Endothelial cell of umbilical vein (primary cell): ENCODE measurements at regions not wholly inside any gene's neighbourhood (a gene's known extent, or its start where the extent isn't known, plus 50 kb on each side); places are given as distances from the start of the nearest gene placed in this dataset.

ENCODE experiments used
- BruUV-seq: library from RNA; stranded (reverse); fragments of 400-500 nt; replicated peaks from 2 replicates; lab custom pipeline; 2021; lab: Mats Ljungman, UMichigan
- CTCF ChIA-PET: fragments of 300-600, 350-600 bp; sonication (Branson Sonifier 250); formaldehyde crosslinking; loops from one replicate; lab custom pipeline; 2021; ENCODE audit warnings: antibody characterized with exemption, inconsistent platforms; lab: Charles Lee
- POLR2A ChIA-PET: fragments of 300-600, 350-600 bp; sonication (Branson Sonifier 250); formaldehyde crosslinking; loops from one replicate; lab custom pipeline; 2021; ENCODE audit warnings: antibody characterized with exemption, inconsistent platforms; lab: Charles Lee
- DNase-seq: peaks from one replicate; pipeline ENCODE4 v3.0.0-alpha.2; 2011; ENCODE audit warnings: low read depth, low spot score
- FAIRE-seq: peaks from 2 replicates; lab custom pipeline; 2011; peaks lifted over from hg19 to GRCh38; lab: Jason Lieb, UNC
- H2AFZ ChIP-seq: 2 replicates; pipeline ENCODE4 v1.6.0; 2012; ENCODE audit warnings: low read depth, low read length, control low read depth, inconsistent platforms
- H3K27ac ChIP-seq: 2 replicates; pipeline ENCODE4 v1.5.1; 2011; ENCODE audit warnings: low read depth, mild to moderate bottlenecking, control low read depth, low read length, moderate library complexity; ENCODE audit not compliant: insufficient read depth
- H3K27me3 ChIP-seq, 2 experiments: 2 replicates each; pipeline versions ENCODE4 v1.6.0 to v1.6.1; 2011; ENCODE audit warnings: low read length in 2 of 2, mixed read lengths in 1 of 2; ENCODE audit not compliant: control insufficient read depth in 2 of 2, insufficient read depth in 2 of 2
- H3K36me3 ChIP-seq, 2 experiments: 2 replicates in 1 of 2; 3 replicates in 1 of 2; pipeline ENCODE4 v1.5.1; 2011; ENCODE audit warnings: low read length in 2 of 2, mild to moderate bottlenecking in 1 of 2, moderate library complexity in 1 of 2; ENCODE audit not compliant: control insufficient read depth in 2 of 2, insufficient read depth in 2 of 2; ENCODE audit errors: extremely low read depth in 1 of 2
- H3K4me1 ChIP-seq: 3 replicates; pipeline ENCODE4 v1.5.1; 2011; ENCODE audit warnings: mild to moderate bottlenecking, low read length; ENCODE audit not compliant: control insufficient read depth, insufficient read depth; ENCODE audit errors: extremely low read depth
- H3K4me2 ChIP-seq: 2 replicates; pipeline ENCODE4 v1.6.1; 2011; ENCODE audit warnings: low read length, control low read depth, mixed read lengths; ENCODE audit not compliant: insufficient read depth
- H3K4me3 ChIP-seq, 3 experiments: fragments of 200-600 bp in 1 of 3; sonication (generic), shearing (Covaris generic) in 1 of 3; replicated peaks in 1 of 3; 2 replicates each; pipeline ENCODE4 v1.5.1; 2011 to 2016; ENCODE audit warnings: control low read depth in 3 of 3, low read length in 3 of 3, mild to moderate bottlenecking in 2 of 3, inconsistent platforms in 1 of 3, low read depth in 1 of 3, moderate library complexity in 1 of 3; ENCODE audit not compliant: insufficient read depth in 1 of 3
- H3K79me2 ChIP-seq: 2 replicates; pipeline ENCODE4 v1.6.0; 2012; ENCODE audit warnings: low read length, inconsistent platforms; ENCODE audit not compliant: control insufficient read depth, insufficient read depth
- H3K9ac ChIP-seq: replicated peaks from 2 replicates; pipeline ENCODE3; 2011; ENCODE audit warnings: low read length, control low read depth; ENCODE audit not compliant: insufficient read depth; ENCODE audit errors: extremely low read depth
- H3K9me1 ChIP-seq: replicated peaks from 3 replicates; pipeline ENCODE4 v1.6.0; 2011; ENCODE audit warnings: mild to moderate bottlenecking, low read length; ENCODE audit not compliant: control insufficient read depth, insufficient read depth; ENCODE audit errors: extremely low read depth
- H3K9me3 ChIP-seq: replicated peaks from 2 replicates; pipeline ENCODE4 v1.5.1; 2012; ENCODE audit warnings: low read length, inconsistent platforms; ENCODE audit not compliant: control insufficient read depth, insufficient read depth
- H4K20me1 ChIP-seq: replicated peaks from 2 replicates; pipeline ENCODE3; 2011; ENCODE audit warnings: mild to moderate bottlenecking, low read length; ENCODE audit not compliant: control insufficient read depth, insufficient read depth; ENCODE audit errors: extremely low read depth
- EZH2 ChIP-seq: IDR thresholded peaks from 2 replicates; pipeline ENCODE4 v1.6.1; 2012; ENCODE audit warnings: borderline replicate concordance, low read depth, mild to moderate bottlenecking, moderate library complexity, low read length, inconsistent platforms; ENCODE audit not compliant: severe bottlenecking
- FOS ChIP-seq: IDR thresholded peaks from 2 replicates; pipeline ENCODE4 v1.6.1; 2011; ENCODE audit warnings: mild to moderate bottlenecking, low read length, moderate library complexity, borderline replicate concordance; ENCODE audit not compliant: insufficient read depth
- GATA2 ChIP-seq: IDR thresholded peaks from 2 replicates; pipeline ENCODE4 v1.7.0; 2011; ENCODE audit warnings: low read depth, mild to moderate bottlenecking, moderate library complexity, mixed read lengths, low read length; ENCODE audit not compliant: insufficient read length, insufficient read depth
- JUN ChIP-seq: IDR thresholded peaks from 2 replicates; pipeline ENCODE4 v1.6.1; 2011; ENCODE audit warnings: borderline replicate concordance, low read depth; ENCODE audit not compliant: insufficient read length, insufficient read depth
- MAX ChIP-seq: IDR thresholded peaks from 2 replicates; pipeline ENCODE4 v1.6.1; 2011; ENCODE audit not compliant: insufficient read depth, insufficient read length
- MYC ChIP-seq: IDR thresholded peaks from one replicate; pipeline ENCODE4 v1.6.1; 2011; ENCODE audit warnings: mild to moderate bottlenecking, low read depth, low read length
- POLR2A ChIP-seq: IDR thresholded peaks from 2 replicates; pipeline ENCODE4 v1.6.1; 2012; ENCODE audit warnings: low read depth, mild to moderate bottlenecking, control low read depth, low read length
- POLR2AphosphoS5 ChIP-seq: IDR thresholded peaks from 2 replicates; pipeline ENCODE4 v1.6.1; 2012; ENCODE audit warnings: low read depth, mild to moderate bottlenecking, control low read depth, low read length, moderate library complexity; ENCODE audit not compliant: insufficient read depth
- dilution Hi-C: fragments of 300-500 bp; cut with MboI; formaldehyde crosslinking; loops from one replicate; pipeline ENCODE4 v1.15.0; 2019; ENCODE audit warnings: low sequenced_read_pairs; ENCODE audit not compliant: extremely low pct_ligation_motif_present
- intact Hi-C: fragments of 100-400 bp; cut with micrococcal nuclease; formaldehyde crosslinking; loops from one replicate; pipeline ENCODE4 v1.10.0; 2022
- TF ChIP-seq, protein P1 (sequence below), 2 donors: IDR thresholded peaks; 1 replicate in 1 of 2; 2 replicates in 1 of 2; pipeline ENCODE4 v1.5.1; 2011; ENCODE audit warnings: low read length in 2 of 2, mild to moderate bottlenecking in 2 of 2, moderate library complexity in 2 of 2, control low read depth in 1 of 2, inconsistent platforms in 1 of 2, low read depth in 1 of 2; ENCODE audit not compliant: insufficient read depth in 1 of 2; ENCODE audit errors: extremely low read depth in 1 of 2

DNA sequence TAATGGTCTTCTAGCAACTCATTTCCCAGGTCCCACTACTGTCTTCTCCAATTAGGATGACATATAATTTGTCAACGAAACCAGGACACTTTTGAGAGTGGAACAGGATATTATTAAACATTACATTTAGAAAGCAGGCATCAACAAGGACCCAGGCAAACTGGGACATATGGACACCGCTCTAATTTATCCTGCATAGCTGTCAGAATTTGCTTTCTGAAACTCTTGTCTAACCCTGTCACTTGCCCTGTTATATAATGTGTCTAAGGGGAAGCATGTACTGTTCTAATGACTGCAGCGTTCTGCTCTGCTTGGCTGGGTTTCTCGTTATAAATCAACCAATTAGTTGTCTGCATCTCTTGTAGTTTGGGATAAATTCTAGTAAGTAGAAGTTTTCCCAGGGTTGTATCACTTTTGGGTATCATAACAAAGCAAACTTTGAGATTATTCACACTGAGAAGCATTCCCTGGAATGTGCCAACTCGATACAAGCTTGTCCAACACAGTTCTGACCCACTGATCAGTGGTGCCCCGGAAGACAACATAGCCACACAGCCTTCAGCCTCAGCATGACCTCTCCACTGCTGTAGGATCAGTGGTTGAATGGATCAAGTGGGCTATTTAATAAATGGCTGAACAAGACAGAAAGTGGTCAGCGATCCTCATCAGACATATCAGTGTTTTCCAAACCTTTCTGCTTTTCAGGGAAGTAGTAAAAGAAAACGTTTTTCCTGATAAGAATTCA lies 228.1 kb downstream of the KIF20B start:
- no peaks in the 10 kb centered on the region for H3K9me3 ChIP-seq
- intact Hi-C loops: no loop called here
- no peak overlapping the region for H3K27ac ChIP-seq
- DNase-seq (no peak), FAIRE-seq (no peak)
- H3K4me2 ChIP-seq: no peak overlapping the region
- no peak for TF ChIP-seq GATA2
- no peak for TF ChIP-seq POLR2A
- TF ChIP-seq MYC: no peak
- no peak for TF ChIP-seq EZH2
- no peak for TF ChIP-seq MAX
- no peak for TF ChIP-seq JUN
- TF ChIP-seq FOS: no peak
- TF ChIP-seq POLR2AphosphoS5: no peak
- TF ChIP-seq, protein P1, sequence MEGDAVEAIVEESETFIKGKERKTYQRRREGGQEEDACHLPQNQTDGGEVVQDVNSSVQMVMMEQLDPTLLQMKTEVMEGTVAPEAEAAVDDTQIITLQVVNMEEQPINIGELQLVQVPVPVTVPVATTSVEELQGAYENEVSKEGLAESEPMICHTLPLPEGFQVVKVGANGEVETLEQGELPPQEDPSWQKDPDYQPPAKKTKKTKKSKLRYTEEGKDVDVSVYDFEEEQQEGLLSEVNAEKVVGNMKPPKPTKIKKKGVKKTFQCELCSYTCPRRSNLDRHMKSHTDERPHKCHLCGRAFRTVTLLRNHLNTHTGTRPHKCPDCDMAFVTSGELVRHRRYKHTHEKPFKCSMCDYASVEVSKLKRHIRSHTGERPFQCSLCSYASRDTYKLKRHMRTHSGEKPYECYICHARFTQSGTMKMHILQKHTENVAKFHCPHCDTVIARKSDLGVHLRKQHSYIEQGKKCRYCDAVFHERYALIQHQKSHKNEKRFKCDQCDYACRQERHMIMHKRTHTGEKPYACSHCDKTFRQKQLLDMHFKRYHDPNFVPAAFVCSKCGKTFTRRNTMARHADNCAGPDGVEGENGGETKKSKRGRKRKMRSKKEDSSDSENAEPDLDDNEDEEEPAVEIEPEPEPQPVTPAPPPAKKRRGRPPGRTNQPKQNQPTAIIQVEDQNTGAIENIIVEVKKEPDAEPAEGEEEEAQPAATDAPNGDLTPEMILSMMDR (IDR thresholded peaks at IDR 0.05; ENCODE audit: extremely low read depth in 1 of 2, insufficient read depth in 1 of 2, low read depth in 1 of 2, low read length in 2 of 2): no peak
- H3K9ac ChIP-seq: no peak overlapping the region
- BruUV-seq: no TSS peak
- H2AFZ ChIP-seq: no peak overlapping the region
- no peaks in the 10 kb centered on the region for H4K20me1 ChIP-seq
- CTCF ChIA-PET: no interaction called here
- H3K4me1 ChIP-seq: no peaks in the 10 kb centered on the region
- H3K4me3 ChIP-seq: no peak overlapping the region
- H3K27me3 ChIP-seq: no peaks in the 10 kb centered on the region
- no peaks in the 10 kb centered on the region for H3K79me2 ChIP-seq
- POLR2A ChIA-PET: no interaction called here
- dilution Hi-C loops: no loop called here
- no peaks in the 10 kb centered on the region for H3K9me1 ChIP-seq
- no peaks in the 10 kb centered on the region for H3K36me3 ChIP-seq
